GM18507 (cell line): ENCODE measurements at regions not wholly inside any gene's neighbourhood (a gene's known extent, or its start where the extent isn't known, plus 50 kb on each side); places are given as distances from the start of the nearest gene placed in this dataset.
A peak's percentile ranks its signal among the peaks of the same experiment; 100 is the strongest.

Experiments
- DNase-seq: peaks from one replicate; pipeline ENCODE4 v3.0.0; 2011; ENCODE audit warnings: low read depth; ENCODE audit not compliant: insufficient read length; ENCODE audit errors: extremely low spot score
- FAIRE-seq: peaks from 2 replicates; lab custom pipeline; 2011; peaks lifted over from hg19 to GRCh38; lab: Jason Lieb, UNC

DNA sequence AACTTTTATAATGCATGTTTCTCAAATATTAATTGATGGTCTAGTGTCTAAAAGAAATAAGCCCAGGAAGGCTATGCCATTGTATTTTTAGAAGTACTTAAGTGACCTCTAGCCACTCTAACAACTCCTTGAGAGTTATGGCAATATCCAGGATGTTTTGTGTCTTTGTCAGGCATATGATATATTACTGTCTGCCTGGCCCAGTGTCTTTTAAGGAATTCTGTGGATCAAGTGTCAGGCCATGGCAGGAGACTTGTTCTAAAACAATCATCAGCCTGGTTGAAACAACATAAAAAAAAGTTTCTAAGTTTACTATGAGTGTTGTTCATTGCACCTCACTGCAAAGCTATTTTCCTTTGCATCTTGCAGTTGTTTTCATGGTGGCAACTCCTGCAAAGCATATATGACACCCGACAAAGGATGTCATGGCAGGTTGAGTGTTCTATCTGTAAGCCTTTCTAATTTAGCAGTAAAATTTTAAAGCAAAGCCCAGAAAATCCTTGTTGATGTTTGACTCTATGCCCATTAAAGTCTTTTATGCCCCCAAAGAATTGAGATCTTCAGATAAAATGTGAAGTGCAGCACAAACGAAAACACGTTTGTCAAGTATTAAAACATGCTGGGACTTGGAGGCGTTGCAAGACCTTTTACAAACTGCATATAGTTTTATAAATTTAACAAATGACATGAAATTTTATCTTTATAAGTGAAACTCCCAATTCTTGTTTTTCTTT, 89.5 kb upstream of the SLC38A2 start:
- no peak for FAIRE-seq
- no peak for DNase-seq

GRCh38 chr12:46461459-46461858, 88.9 kb upstream of the SLC38A2 start:
- FAIRE-seq = no peak
- DNase-seq = no peak

GRCh38 chr12:46460682-46461210, 88.2 kb upstream of the SLC38A2 start:
- no peak for FAIRE-seq
- no peak for DNase-seq

DNA sequence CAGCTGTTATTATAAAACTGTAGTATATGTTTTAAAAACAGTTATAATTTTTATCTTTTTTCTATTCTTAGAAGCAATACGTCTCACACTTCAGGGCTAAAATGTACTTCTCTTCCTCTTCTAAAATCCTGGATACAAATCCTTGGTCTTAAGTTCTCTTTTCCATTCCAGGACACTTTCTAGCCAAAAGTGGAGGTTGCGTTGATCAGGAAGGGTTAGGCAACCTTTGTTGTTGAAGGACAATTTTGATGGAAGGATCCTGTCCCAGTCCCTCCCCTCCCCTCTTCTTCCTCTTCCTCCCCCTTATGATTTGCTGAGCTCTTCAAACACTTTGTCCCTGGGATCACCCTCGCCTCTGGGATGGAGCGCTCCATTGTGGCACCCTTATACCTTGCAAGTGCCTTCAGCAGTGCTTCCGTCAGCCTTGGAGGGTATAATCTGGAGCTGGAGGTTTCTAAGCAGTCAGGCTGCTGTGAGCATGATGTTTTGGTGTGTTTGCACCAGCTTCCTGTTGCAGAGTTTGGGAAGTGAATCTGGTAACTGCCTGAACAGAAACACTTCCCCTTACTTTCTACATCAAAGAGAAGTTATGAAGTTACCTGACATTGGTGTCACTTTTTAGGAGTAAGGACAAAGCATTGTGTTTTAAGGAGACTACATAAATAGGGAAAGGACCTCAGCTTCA, 87.4 kb upstream of the SLC38A2 start:
- DNase-seq (no peak), FAIRE-seq (peak; percentile 33)

DNA sequence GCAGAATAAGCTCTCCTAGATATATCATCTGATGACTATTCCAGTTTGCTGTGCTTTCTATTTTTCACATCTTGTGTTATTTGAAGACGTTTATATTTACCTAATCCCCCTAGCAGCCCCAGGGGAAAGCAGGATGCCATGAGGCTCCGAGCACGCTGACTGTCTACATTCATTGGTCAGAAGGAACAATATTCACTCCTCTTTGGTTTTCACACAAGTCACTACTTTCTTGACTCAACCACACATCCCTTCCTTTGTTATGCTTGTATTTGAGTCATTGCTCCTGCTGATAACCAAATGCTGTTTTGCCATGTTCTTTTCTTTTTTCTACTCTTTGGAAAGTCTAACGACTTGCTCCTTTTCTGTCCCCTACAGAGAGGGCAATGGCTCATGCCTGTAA, 86.5 kb upstream of the SLC38A2 start:
- FAIRE-seq = peak; percentile 15

GRCh38 chr12:46458500-46459102, 86.0 kb upstream of the SLC38A2 start:
- FAIRE-seq = peak; percentile 15
- no peak for DNase-seq

More for the DNA sequence above, 86.5 kb upstream of the SLC38A2 start:
- DNase-seq = no peak

DNA sequence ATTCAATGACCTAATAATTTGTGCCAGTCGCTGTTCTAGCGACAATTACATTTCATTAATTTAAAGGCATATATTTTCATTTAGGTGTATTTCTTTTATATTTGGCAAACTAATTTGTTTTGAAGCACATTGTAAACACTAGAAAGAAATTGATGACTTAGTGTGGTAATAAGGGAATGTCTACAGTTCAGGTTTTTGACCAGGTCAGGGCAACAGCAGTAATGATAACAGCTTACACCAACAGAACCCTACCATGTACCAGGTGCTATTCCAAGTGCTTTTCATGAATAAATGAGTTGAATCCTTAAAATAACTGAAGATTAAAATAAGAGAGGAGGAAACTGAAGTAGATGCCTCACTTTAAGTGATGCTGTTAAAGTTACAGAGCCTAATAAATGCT, 85.4 kb upstream of the SLC38A2 start:
- DNase-seq (no peak), FAIRE-seq (no peak)

GRCh38 chr12:46456356-46457334, 84.1 kb upstream of the SLC38A2 start:
- DNase-seq (no peak), FAIRE-seq (no peak)

- DNase-seq = no peak
- FAIRE-seq = no peak
These were observed 83.2 kb upstream of the SLC38A2 start for GRCh38 chr12:46455648-46456352.

DNA sequence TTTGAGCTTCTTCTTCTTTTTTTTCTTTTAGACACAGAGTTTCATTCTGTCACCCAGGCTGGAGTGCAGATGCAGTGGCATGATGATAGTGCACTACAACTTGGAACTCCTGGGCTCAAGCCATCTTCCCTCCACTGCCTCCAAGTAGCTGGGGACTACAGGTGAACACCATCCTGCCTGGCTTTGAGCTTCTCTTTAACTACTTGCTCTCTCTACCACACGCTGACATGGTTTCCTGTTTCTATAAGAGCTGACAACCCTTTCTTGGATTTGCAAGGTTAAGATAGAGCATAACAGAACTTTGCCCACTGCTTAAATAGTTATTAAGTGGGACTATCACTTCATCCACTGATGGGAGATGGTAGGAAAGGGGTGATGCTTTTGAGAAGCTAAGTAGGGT, 82.4 kb upstream of the SLC38A2 start:
- DNase-seq (no peak), FAIRE-seq (no peak)

DNA sequence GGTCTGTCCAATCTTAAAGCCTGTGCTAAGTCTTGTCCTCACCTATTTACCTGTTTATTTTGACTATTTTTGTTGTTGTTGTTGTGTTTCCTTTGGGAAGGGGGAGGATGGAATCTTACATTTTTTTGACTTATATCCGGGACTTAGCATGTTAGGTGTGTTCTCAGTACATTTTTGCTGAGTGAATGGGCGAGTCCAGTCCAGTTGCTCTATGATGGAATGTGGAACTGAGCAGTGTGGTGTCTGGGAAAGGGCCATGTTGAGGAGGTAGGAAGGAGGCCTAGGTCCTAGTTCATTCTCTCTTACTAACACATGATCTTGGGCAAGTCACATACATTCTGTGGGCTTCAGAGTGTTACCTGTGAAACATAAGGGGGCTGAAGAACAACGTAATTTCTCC, 80.9 kb upstream of the SLC38A2 start:
- FAIRE-seq = no peak

GRCh38 chr12:46452776-46453175, 80.2 kb upstream of the SLC38A2 start:
- FAIRE-seq (no peak), DNase-seq (no peak)

More for the DNA sequence above, 80.9 kb upstream of the SLC38A2 start:
- DNase-seq = no peak

DNA sequence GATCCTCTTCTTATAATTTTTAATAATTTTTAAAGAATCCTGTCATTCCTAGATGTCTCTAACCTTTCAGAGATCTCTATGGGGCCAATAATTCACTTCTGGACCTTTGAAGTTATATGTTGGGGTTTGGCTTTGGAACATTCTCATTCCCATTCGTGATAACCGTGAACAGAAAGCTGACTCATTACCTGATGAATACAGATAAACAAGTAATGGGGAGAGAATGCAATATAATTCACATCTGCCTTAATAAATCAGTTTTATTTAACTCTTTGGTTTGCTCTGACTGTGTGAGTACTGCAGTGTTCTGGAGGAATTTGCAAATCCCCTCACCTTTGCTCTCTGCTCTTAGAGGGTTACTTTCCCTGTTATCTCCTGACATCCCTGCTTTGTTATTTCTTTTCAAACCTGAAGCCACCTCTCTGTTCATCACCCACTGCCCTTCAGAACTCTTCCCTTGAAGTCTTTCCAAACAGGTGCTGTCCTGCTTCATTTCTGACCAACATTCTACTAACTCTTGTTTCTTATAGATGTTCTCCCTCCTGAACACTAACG, 79.6 kb upstream of the SLC38A2 start:
- FAIRE-seq (no peak), DNase-seq (no peak)

GRCh38 chr12:46451276-46452021, 78.9 kb upstream of the SLC38A2 start:
- DNase-seq = no peak
- FAIRE-seq = no peak

GRCh38 chr12:46450279-46450748, 77.7 kb upstream of the SLC38A2 start:
- FAIRE-seq = no peak
- DNase-seq = no peak

DNA sequence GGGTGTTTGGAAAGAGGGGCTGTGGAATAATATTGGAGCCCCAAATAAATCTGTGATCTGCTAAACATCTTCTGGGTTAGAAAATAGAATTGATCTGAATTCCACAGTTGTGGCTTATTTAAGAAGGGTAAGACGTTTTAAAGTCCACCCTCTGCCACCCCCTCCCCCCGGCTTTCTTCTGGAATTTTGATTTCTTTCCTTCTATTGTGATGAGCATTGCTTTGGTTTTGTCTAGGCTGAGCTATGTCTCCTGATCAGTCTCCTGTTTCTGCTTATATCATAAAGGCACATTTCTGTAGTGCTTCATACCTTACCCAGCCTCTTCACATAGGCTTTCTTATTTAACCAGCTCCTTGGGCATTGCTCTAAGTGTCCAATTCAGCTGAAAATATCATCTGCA, 77.3 kb upstream of the SLC38A2 start:
- no peak for FAIRE-seq
- no peak for DNase-seq

DNA sequence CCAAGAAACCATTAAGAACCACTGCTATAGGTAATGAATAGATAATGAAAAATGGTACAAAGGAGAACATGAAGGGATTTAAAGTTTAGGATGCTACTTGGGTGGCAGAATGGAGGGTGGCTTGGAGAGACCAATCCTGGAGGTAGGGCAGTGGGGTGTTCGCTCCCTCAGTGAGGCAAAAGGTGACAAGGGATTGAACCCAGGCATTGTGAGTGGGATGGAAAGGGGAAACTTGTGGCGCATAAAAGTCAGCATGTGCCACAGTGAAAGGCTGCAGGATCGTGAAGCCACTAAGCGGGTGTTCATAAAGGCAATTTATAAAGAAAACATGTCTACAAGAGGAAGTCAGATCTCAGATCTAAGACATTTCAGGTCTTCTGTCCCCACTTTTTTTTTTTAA, 76.7 kb upstream of the SLC38A2 start:
- no peak for FAIRE-seq
- DNase-seq = no peak

DNA sequence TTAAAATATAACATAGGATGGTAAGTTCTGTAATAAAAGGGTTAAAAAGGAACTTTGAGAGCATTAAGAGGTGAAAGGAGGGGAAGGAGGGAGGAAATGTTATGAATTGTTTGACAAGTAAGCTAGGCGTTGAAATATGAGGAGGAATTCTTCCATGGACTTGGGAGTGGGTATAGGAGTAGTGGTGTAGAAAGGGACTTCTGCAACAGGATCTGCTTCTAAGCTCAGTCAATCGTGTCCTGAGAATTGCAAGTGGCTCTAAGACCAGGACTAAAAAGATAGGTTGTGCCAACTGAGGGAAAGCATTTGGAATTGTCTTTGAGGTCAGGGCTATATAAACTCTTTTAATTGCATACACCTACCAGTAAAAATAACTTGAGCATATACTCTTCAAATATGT, 74.1 kb upstream of the SLC38A2 start:
- DNase-seq (no peak), FAIRE-seq (no peak)
